Nephron progenitor cell (in vitro differentiated cells): ENCODE measurements at regions not wholly inside any gene's neighbourhood (a gene's known extent, or its start where the extent isn't known, plus 50 kb on each side); places are given as distances from the start of the nearest gene placed in this dataset.

ENCODE experiments used
- DNase-seq: peaks from one replicate; pipeline ENCODE4 v3.0.0; 2021
- H3K27ac Mint-ChIP-seq: 2 replicates; pipeline ENCODE4 v1.8.0; 2021; ENCODE audit warnings: mild to moderate bottlenecking, moderate library complexity, mixed read lengths
- H3K27me3 Mint-ChIP-seq: 2 replicates; pipeline ENCODE4 v1.8.0; 2021; ENCODE audit warnings: mild to moderate bottlenecking, low read depth, mixed read lengths; ENCODE audit not compliant: poor library complexity
- H3K36me3 Mint-ChIP-seq: 2 replicates; pipeline ENCODE4 v1.8.0; 2021; ENCODE audit warnings: low read depth, mixed read lengths
- H3K4me1 Mint-ChIP-seq: 2 replicates; pipeline ENCODE4 v1.8.0; 2021; ENCODE audit warnings: mixed read lengths
- H3K4me3 Mint-ChIP-seq: 2 replicates; pipeline ENCODE4 v1.8.0; 2021; ENCODE audit warnings: mild to moderate bottlenecking, moderate library complexity, mixed read lengths
- H3K9me3 Mint-ChIP-seq: 2 replicates; pipeline ENCODE4 v1.8.0; 2021; ENCODE audit warnings: mild to moderate bottlenecking, moderate library complexity, mixed read lengths
- TF ChIP-seq, protein P1 (sequence below): fragments of 200-600 bp; sonication (generic); IDR thresholded peaks from 2 replicates; pipeline ENCODE4 v1.5.0; 2021; ENCODE audit warnings: antibody characterized with exemption

DNA sequence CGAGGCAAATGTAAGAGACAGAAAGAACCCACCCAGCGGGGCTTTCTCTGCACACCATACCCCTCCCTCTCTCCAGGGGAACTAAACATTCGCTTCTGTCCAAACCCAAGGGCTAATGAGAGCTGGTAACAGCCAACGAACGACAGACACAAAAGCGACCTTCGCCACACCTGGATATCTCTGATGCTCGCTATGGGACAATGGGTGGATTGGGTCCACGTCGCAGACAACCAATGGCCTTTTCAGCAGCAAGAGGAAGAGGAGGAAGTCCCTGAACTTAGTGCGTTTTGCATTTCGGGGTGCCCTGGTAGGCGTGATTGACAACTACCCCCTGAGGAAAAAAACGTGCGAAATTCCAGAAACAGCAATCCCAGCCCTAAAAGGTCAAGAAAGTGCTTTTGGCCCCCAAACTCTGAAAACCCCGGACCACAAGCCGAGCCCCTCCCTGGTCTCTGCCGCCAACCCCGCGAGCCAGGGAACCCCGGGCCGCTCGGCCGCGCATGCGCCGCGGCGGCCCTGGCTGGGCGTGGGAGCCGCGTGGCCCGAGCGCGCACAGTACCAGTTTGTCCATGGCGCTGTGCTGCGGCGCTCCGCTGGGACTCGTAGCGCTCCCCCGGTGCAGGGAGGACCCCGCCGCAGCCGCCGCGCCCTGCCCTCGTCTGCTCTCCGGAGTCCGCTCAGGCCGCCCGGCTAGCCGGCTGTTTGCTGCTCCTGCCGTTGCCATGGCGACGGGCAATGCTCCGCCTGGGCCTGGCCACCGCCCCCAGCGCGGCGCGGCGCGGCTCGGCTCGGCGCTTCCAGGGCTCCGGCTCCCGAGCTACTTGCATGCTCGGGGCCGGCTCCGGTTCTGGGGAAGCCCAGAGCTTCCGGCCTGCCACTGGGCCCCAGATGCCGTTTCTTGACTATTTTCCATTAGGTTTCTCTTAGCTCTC is 66.9 kb upstream of the DNAH5 start:
- Mint-ChIP-seq H3K9me3 (no peaks in the 10 kb centered on the region), H3K27ac (peak overlapping the region; percentile 55), H3K27me3 (no peaks in the 10 kb centered on the region), H3K4me3 (peak overlapping the region; percentile 90), H3K36me3 (no peaks in the 10 kb centered on the region), H3K4me1 (peaks cover 43% of the 10 kb centered on the region)
- peak; percentile 96 for DNase-seq
- TF ChIP-seq, protein P1, sequence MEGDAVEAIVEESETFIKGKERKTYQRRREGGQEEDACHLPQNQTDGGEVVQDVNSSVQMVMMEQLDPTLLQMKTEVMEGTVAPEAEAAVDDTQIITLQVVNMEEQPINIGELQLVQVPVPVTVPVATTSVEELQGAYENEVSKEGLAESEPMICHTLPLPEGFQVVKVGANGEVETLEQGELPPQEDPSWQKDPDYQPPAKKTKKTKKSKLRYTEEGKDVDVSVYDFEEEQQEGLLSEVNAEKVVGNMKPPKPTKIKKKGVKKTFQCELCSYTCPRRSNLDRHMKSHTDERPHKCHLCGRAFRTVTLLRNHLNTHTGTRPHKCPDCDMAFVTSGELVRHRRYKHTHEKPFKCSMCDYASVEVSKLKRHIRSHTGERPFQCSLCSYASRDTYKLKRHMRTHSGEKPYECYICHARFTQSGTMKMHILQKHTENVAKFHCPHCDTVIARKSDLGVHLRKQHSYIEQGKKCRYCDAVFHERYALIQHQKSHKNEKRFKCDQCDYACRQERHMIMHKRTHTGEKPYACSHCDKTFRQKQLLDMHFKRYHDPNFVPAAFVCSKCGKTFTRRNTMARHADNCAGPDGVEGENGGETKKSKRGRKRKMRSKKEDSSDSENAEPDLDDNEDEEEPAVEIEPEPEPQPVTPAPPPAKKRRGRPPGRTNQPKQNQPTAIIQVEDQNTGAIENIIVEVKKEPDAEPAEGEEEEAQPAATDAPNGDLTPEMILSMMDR, result no peak

DNA sequence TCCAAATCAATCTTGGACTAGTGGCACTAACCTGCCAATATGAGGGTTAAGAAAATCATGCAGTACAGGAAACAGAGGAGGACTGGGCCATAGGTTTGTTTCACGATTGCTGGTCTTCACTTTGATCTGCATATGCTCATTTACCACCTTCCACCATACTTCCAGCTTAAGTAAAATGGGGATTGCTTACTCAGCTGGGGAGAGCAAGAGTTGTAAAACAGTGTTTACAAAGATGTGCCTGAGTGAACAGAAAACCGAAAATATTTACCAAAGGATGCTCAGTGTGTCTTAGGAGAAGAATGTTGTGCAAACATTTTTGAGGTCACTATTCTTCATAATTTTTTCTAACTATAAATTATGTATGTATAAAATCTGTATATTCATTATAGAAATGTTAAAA is 65.1 kb upstream of the DNAH5 start:
- Mint-ChIP-seq H3K4me3 (no peak overlapping the region), H3K27ac (no peak overlapping the region), H3K4me1 (peaks cover 51% of the 10 kb centered on the region), H3K9me3 (peaks cover 3% of the 10 kb centered on the region), H3K36me3 (peaks cover 5% of the 10 kb centered on the region), H3K27me3 (no peaks in the 10 kb centered on the region)
- DNase-seq, result no peak
- TF ChIP-seq, protein P1, result no peak

DNA sequence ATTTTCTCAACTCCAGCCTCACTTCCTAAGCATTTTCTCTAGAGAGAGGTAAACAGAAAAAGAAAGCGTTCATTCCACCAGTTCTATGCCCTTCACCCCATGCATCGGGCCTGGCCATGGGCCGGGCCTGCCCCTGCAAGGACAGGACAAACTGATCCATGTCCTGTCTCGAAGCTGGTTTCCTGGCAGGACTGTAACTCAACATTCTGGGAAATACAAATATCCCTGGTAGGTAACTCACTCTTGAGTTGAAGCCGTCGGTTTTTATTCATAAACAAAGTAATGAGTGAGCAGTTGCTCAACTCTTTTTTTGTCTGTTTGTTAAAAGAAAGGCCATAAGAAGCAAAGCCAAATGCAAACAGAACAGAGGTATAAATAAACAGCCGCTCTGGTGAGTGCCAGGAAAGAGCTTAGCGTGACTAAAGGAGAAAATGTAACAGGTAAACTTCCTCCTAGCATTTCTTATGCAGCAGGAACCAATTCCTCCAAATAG is 64.4 kb upstream of the DNAH5 start:
- Mint-ChIP-seq H3K4me1 (peaks cover 51% of the 10 kb centered on the region), H3K36me3 (peaks cover 7% of the 10 kb centered on the region), H3K27me3 (no peaks in the 10 kb centered on the region), H3K9me3 (peaks cover 6% of the 10 kb centered on the region), H3K4me3 (no peak overlapping the region), H3K27ac (no peak overlapping the region)
- no peak for DNase-seq
- TF ChIP-seq, protein P1, result no peak

DNA sequence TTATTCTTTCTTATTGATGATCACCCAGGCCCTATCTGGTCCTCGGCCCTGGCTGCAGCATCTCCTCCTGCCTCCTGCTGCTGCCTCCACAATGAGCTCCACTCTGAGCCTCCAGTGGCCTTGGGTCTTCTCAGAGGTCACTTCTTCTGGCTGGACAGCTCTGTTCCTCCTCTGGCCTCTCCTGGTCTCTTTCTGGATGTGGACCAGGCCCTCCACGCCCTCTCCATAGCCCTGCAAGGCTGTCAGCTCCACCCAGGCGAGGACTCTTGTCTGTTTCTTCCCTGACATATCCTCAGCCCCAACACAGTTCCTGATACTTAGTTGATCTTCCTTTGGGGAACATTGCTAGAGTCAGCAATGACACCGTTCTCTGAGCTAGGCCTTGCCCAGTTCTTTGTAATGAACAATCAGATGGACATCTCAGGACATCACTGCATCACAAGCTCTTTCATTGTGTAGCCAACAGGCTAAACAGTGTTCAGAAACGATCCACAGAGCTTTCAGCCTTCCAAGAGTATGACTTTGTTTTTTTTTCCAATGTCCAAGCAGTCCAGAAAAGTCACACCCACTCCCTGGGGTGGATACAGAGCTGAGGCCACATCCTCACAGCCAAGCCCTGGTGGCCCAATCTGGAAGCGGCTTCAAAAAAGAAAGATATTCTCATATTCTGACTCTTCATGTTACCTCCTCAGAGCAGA is 62.5 kb upstream of the DNAH5 start:
- Mint-ChIP-seq H3K9me3 (peaks cover 16% of the 10 kb centered on the region), H3K27me3 (no peaks in the 10 kb centered on the region), H3K36me3 (peaks cover 13% of the 10 kb centered on the region), H3K4me3 (no peak overlapping the region), H3K27ac (no peak overlapping the region), H3K4me1 (peaks cover 49% of the 10 kb centered on the region)
- no peak for DNase-seq
- TF ChIP-seq, protein P1, result no peak

DNA sequence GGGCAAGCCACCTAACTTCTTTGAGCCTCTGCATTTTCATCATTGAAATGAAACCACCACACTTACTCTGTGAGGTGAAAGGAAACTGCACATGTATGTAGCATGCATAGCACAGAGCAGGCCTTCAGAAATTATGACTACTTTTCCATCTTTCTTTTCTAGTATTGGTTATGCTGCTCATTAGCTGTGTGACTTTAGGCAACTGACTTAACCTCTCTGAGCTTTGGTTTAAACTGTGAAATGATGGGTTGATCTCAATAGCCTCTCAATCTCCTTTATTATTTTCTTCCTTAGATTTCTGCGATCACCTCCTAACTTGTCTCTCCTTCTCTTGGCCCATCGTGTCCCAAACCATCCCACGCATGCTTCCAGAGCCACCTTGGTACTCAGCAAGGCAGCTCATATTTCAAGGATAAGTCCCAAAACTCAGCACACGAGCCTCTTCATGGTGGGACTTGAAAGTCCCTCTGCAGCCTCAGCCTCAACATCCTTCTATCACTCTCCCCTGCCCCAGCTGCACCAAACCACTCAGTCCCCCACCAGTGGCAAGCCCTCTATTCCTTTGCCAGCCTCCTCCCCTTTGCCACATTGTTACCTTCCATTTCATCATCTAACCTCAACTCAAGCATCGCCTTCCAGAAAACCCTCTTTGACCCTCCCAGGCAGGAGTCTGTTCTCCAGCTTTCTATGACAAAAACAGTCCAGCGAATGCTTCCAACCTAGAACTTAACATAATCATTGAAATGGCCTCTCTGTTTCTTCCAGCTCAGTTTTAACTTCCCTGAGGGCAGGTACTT is 60.3 kb upstream of the DNAH5 start:
- Mint-ChIP-seq H3K27ac (no peak overlapping the region), H3K4me3 (no peak overlapping the region), H3K4me1 (peaks cover 33% of the 10 kb centered on the region), H3K27me3 (no peaks in the 10 kb centered on the region), H3K9me3 (peaks cover 20% of the 10 kb centered on the region), H3K36me3 (peaks cover 13% of the 10 kb centered on the region)
- TF ChIP-seq, protein P1, result no peak
- DNase-seq, result no peak
